Gastroesophageal sphincter (tissue), 4 donors: ENCODE measurements at regions not wholly inside any gene's neighbourhood (a gene's known extent, or its start where the extent isn't known, plus 50 kb on each side); places are given as distances from the start of the nearest gene placed in this dataset.

Source experiments
- ATAC-seq: fragments of 150-250 bp; one replicate; pipeline ENCODE4 v1.9.1; 2016; ENCODE audit warnings: mild to moderate bottlenecking, moderate library complexity
- H3K27ac ChIP-seq, 4 donors: fragments of 200-600 bp; sonication (generic) in 3 of 4; 1 replicate in 3 of 4; 2 replicates in 1 of 4; pipeline ENCODE4 v1.5.1; 2016 to 2019
- H3K27me3 ChIP-seq: fragments of 200-600 bp; sonication (generic); one replicate; pipeline ENCODE4 v1.5.1; 2019
- H3K36me3 ChIP-seq, 2 donors: fragments of 200-600 bp; sonication (generic); one replicate each; pipeline ENCODE4 v1.5.1; 2019; ENCODE audit warnings: control low read depth in 1 of 2
- H3K4me1 ChIP-seq, 3 donors: fragments of 200-600 bp; sonication (generic); 1 replicate in 2 of 3; 2 replicates in 1 of 3; pipeline ENCODE4 v1.5.1; 2016 to 2019; ENCODE audit warnings: control low read depth in 2 of 3
- H3K4me3 ChIP-seq, 2 donors: fragments of 200-600 bp; sonication (generic); one replicate each; pipeline ENCODE4 v1.5.1; 2019; ENCODE audit warnings: mild to moderate bottlenecking in 1 of 2, moderate library complexity in 1 of 2
- H3K9me3 ChIP-seq, 3 donors: fragments of 200-600 bp; sonication (generic); one replicate each; pipeline ENCODE4 v1.5.1; 2017 to 2019; ENCODE audit warnings: control low read depth in 2 of 3
- EP300 ChIP-seq: sonication (generic); formaldehyde crosslinking; IDR thresholded peaks from one replicate; pipeline ENCODE4 v1.6.1; 2017; ENCODE audit warnings: antibody characterized with exemption, mild to moderate bottlenecking
- POLR2A ChIP-seq, 2 donors: fragments of 450-650 bp; IDR thresholded peaks; one replicate each; pipeline ENCODE4 v1.6.1; 2017; ENCODE audit warnings: antibody characterized with exemption in 2 of 2, mild to moderate bottlenecking in 2 of 2, moderate library complexity in 1 of 2
- POLR2AphosphoS5 ChIP-seq: sonication (generic); formaldehyde crosslinking; IDR thresholded peaks from one replicate; pipeline ENCODE4 v1.6.1; 2017; ENCODE audit warnings: antibody characterized with exemption
- WGBS, 2 donors: methylation state at CpG; one replicate each; pipeline ENCODE4 v1.1.5; 2018; ENCODE audit warnings: low coverage in 1 of 2; 5-methylcytosine and 5-hydroxymethylcytosine counted together
- TF ChIP-seq, protein P1 (sequence below), 4 experiments: fragments of 200-600 bp in 2 of 4; fragments of 450-650 bp in 2 of 4; sonication (generic) in 1 of 4; IDR thresholded peaks; one replicate each; pipeline ENCODE4 v1.5.1; 2017 to 2019; ENCODE audit warnings: antibody characterized with exemption in 4 of 4, mild to moderate bottlenecking in 2 of 4, moderate library complexity in 2 of 4

DNA sequence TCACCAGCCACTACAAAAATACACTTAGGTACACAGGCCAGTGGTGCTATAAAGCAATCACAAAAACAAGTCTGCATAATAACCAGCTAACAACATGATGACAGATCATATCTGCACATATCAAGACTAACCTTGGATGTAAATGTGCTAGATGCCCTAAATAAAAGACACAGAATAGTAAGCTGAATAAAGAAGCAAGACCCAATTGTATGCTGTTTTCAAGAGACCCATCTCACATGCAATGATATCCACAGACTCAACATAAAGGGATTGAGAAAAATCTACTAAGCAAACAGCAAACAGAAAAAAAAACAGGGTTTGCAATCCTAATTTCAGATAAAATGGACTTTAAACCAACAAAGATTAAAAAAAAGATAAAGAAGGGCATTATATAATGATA lies 505.4 kb upstream of the FZD8 start:
- Histone ChIP-seq H3K9me3 (peaks cover 0 to 7% (median 0%) of the 10 kb centered on the region in 3 donors), H3K27me3 (no peaks in the 10 kb centered on the region), H3K4me3 (no peak overlapping the region), H3K4me1 (no peaks in the 10 kb centered on the region), H3K36me3 (no peaks in the 10 kb centered on the region), H3K27ac (no peak overlapping the region)
- ATAC-seq = no peak
- TF ChIP-seq POLR2A (IDR thresholded peaks at IDR 0.05) (no peak), POLR2AphosphoS5 (no peak), EP300 (no peak)
- TF ChIP-seq, protein P1, sequence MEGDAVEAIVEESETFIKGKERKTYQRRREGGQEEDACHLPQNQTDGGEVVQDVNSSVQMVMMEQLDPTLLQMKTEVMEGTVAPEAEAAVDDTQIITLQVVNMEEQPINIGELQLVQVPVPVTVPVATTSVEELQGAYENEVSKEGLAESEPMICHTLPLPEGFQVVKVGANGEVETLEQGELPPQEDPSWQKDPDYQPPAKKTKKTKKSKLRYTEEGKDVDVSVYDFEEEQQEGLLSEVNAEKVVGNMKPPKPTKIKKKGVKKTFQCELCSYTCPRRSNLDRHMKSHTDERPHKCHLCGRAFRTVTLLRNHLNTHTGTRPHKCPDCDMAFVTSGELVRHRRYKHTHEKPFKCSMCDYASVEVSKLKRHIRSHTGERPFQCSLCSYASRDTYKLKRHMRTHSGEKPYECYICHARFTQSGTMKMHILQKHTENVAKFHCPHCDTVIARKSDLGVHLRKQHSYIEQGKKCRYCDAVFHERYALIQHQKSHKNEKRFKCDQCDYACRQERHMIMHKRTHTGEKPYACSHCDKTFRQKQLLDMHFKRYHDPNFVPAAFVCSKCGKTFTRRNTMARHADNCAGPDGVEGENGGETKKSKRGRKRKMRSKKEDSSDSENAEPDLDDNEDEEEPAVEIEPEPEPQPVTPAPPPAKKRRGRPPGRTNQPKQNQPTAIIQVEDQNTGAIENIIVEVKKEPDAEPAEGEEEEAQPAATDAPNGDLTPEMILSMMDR (IDR thresholded peaks at IDR 0.05) = no peak

DNA sequence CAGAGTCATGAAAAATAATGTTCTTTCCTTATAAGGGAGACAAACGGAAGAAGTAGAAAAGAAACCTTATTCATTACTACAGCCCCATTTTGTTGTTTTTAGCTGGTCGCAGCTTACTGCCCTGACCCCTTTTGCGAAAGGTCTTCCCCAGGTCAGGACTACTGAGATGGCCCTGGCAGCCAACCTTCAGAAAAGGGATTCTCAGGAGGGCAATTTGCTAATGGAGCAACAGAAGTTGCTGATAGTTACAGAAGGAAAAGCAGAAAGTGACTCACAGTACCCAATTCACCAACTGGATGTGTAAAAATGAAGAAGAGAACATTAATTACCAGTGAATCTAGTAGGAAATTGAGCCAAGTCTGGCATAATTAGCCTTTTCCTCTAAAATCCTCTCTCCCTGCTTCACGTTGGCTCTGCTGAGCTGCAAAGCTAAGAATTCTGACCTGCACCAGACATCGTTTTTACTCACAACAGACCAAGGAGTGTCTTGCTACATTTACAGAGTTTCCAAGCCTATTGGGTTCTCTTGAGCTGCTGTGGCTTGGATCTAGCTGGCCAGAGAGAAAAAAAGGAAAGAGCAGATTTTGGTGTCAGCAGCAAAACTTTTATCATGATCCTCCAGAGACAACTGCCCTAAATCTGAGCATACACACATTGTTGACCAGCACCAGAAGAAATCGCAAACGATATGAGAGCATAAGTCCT lies 499.9 kb upstream of the FZD8 start:
- ATAC-seq = no peak
- H3K4me1 ChIP-seq = peaks cover 0 to 8% (median 0%) of the 10 kb centered on the region in 3 donors
- TF ChIP-seq POLR2A (IDR thresholded peaks at IDR 0.05) (no peak), EP300 (no peak), POLR2AphosphoS5 (no peak)
- TF ChIP-seq, protein P1 (IDR thresholded peaks at IDR 0.05) = no peak
- H3K27me3 ChIP-seq = no peaks in the 10 kb centered on the region
- H3K4me3 ChIP-seq = no peak overlapping the region
- H3K36me3 ChIP-seq = no peaks in the 10 kb centered on the region
- peaks cover 0 to 2% (median 0%) of the 10 kb centered on the region in 3 donors for H3K9me3 ChIP-seq
- H3K27ac ChIP-seq = no peak overlapping the region
- 51 to 61% methylated on average over 7 of the region's 7 CpGs for WGBS, 2 donors

DNA sequence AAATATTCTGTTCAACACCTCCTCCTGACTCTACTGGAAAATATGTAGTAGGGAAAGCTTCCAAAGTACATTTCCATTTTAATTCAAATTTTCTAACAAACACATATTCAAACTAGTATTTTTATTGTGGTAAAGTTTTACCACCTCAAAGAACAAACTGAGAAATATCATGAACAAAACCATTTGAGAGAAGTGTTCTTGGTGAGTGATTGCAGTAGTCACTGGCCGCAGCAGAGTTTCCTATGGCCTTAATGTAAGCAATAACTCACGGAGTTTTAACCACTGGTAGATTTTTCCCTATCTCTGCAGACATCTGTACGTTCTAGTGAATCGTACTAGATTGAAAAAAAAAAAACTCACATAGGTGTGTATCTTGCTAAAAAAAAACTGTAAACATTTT lies 487.0 kb upstream of the FZD8 start:
- H3K27ac ChIP-seq = no peak overlapping the region
- H3K27me3 ChIP-seq = no peaks in the 10 kb centered on the region
- H3K4me3 ChIP-seq = no peak overlapping the region
- 76 to 90% methylated on average over 3 to 4 of the region's 4 CpGs for WGBS, 2 donors
- no peaks in the 10 kb centered on the region for H3K9me3 ChIP-seq
- H3K4me1 ChIP-seq = no peaks in the 10 kb centered on the region
- H3K36me3 ChIP-seq = no peaks in the 10 kb centered on the region
- no peak for TF ChIP-seq POLR2AphosphoS5
- TF ChIP-seq, protein P1 (IDR thresholded peaks at IDR 0.05) = no peak
- ATAC-seq = no peak

DNA sequence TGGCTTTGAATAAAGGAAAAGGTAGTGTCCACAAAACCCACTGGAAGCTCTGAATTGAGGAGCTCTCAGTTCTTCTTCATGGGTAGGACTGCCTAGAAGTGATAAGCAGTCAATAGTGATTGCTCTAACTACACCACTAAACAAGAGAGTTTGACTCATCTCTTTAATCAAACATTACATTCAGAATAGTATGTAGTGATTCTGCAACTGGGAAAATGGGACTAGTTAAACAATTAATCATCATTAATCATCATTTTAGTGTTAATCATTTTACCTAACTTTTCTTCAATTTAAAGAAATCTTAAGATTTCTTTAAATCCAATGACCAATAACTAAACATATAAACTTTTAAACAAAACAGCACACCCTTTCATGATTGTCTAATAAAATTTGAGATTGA lies 484.0 kb upstream of the FZD8 start:
- H3K9me3 ChIP-seq = no peaks in the 10 kb centered on the region
- no peaks in the 10 kb centered on the region for H3K27me3 ChIP-seq
- H3K27ac ChIP-seq = no peak overlapping the region
- H3K36me3 ChIP-seq = no peaks in the 10 kb centered on the region
- ATAC-seq = no peak
- H3K4me3 ChIP-seq = no peak overlapping the region
- H3K4me1 ChIP-seq = no peaks in the 10 kb centered on the region
- TF ChIP-seq EP300 (no peak), POLR2AphosphoS5 (no peak), POLR2A (IDR thresholded peaks at IDR 0.05) (no peak)
- TF ChIP-seq, protein P1 (IDR thresholded peaks at IDR 0.05) = no peak

DNA sequence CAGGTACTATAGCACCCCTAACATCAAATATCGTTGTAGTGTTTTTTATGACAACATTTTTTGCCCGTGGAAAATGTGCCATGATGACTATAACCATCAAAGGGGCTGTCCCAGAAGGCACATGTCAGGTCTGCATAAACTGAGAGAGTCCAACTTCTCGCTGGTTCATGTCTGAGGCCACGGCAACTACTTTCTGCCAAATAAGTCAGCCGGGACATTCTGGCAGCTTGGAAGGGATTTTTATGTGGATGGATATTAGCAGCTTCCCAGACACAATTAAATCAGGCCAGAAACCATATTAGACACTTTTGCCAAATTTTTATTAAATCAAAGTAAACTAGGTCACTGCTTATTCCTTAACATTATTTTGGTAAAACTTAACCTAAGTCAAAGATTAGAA lies 477.4 kb upstream of the FZD8 start:
- H3K9me3 ChIP-seq = no peaks in the 10 kb centered on the region
- 29 to 59% methylated on average over 5 of the region's 5 CpGs for WGBS, 2 donors
- H3K36me3 ChIP-seq = no peaks in the 10 kb centered on the region
- ATAC-seq = no peak
- no peak overlapping the region for H3K27ac ChIP-seq
- H3K27me3 ChIP-seq = no peaks in the 10 kb centered on the region
- H3K4me1 ChIP-seq = peaks cover 3 to 50% (median 11%) of the 10 kb centered on the region in 3 donors
- no peak for TF ChIP-seq POLR2AphosphoS5
- TF ChIP-seq POLR2A (IDR thresholded peaks at IDR 0.05) = no peak
- TF ChIP-seq EP300 = no peak
- TF ChIP-seq, protein P1 (IDR thresholded peaks at IDR 0.05) = no peak
- H3K4me3 ChIP-seq = no peak overlapping the region
